Hematopoietic multipotent progenitor cell (in vitro differentiated cells): ENCODE measurements at regions not wholly inside any gene's neighbourhood (a gene's known extent, or its start where the extent isn't known, plus 50 kb on each side); places are given as distances from the start of the nearest gene placed in this dataset.

Experiments
- DNase-seq, 3 donors: peaks; one replicate each; pipeline ENCODE4 v3.0.0-alpha.2; 2011 to 2015; ENCODE audit warnings: low read depth in 2 of 3, low spot score in 2 of 3

- DNase-seq = no peak
Measured at GRCh38 chr5:92484484-92484883, 1096.5 kb downstream of the NR2F1-AS1 start.

- no peak for DNase-seq
Measured at GRCh38 chr5:92472981-92473566, 1090.0 kb upstream of the ARRDC3 start.

GRCh38 chr5:92471861-92472260 is 1088.7 kb upstream of the ARRDC3 start:
- DNase-seq = no peak

GRCh38 chr5:92470770-92471169 is 1087.7 kb upstream of the ARRDC3 start:
- DNase-seq = no peak

- DNase-seq = no peak
Measured at GRCh38 chr5:92468295-92468694, 1085.2 kb upstream of the ARRDC3 start.

- DNase-seq = no peak
Measured at GRCh38 chr5:92467695-92468094, 1084.6 kb upstream of the ARRDC3 start.

- no peak for DNase-seq
Measured at GRCh38 chr5:92460505-92460904, 1077.4 kb upstream of the ARRDC3 start.

GRCh38 chr5:92459654-92460053 is 1076.5 kb upstream of the ARRDC3 start:
- DNase-seq = no peak

- no peak for DNase-seq
Measured at GRCh38 chr5:92455011-92455410, 1071.9 kb upstream of the ARRDC3 start.

- no peak for DNase-seq
Measured at GRCh38 chr5:92444888-92445287, 1061.8 kb upstream of the ARRDC3 start.

- no peak for DNase-seq
Measured at GRCh38 chr5:92435781-92436180, 1052.7 kb upstream of the ARRDC3 start.

GRCh38 chr5:92429646-92430045 is 1046.5 kb upstream of the ARRDC3 start:
- no peak for DNase-seq

GRCh38 chr5:92428415-92428814 is 1045.3 kb upstream of the ARRDC3 start:
- DNase-seq = no peak

- no peak for DNase-seq
Measured at GRCh38 chr5:92424785-92425426, 1041.8 kb upstream of the ARRDC3 start.

GRCh38 chr5:92421942-92422341 is 1038.8 kb upstream of the ARRDC3 start:
- no peak for DNase-seq

- DNase-seq = no peak
Measured at GRCh38 chr5:92421196-92421595, 1038.1 kb upstream of the ARRDC3 start.

- DNase-seq = no peak
Measured at GRCh38 chr5:92419261-92419660, 1036.1 kb upstream of the ARRDC3 start.

- DNase-seq = no peak
Measured at GRCh38 chr5:92418341-92418740, 1035.2 kb upstream of the ARRDC3 start.

GRCh38 chr5:92409134-92409533 is 1026.0 kb upstream of the ARRDC3 start:
- no peak for DNase-seq

- DNase-seq = no peak
Measured at GRCh38 chr5:92402956-92403702, 1020.0 kb upstream of the ARRDC3 start.

GRCh38 chr5:92402045-92402444 is 1018.9 kb upstream of the ARRDC3 start:
- DNase-seq = no peak

GRCh38 chr5:92401492-92401891 is 1018.4 kb upstream of the ARRDC3 start:
- no peak for DNase-seq
